Uterus (tissue), 2 donors: ENCODE measurements at regions not wholly inside any gene's neighbourhood (a gene's known extent, or its start where the extent isn't known, plus 50 kb on each side); places are given as distances from the start of the nearest gene placed in this dataset.

Experiments used
- POLR2A ChIP-seq, 2 donors: fragments of 450-650 bp; IDR thresholded peaks; one replicate each; pipeline ENCODE4 v1.6.1; 2016; ENCODE audit warnings: antibody characterized with exemption in 2 of 2, mild to moderate bottlenecking in 1 of 2, moderate library complexity in 1 of 2
- TF ChIP-seq, protein P1 (sequence below), 4 experiments: fragments of 200-600 bp in 2 of 4; fragments of 450-650 bp in 2 of 4; sonication (generic) in 2 of 4; IDR thresholded peaks; one replicate each; pipeline ENCODE4 v1.5.1; 2016 to 2019; ENCODE audit warnings: antibody characterized with exemption in 4 of 4, mild to moderate bottlenecking in 2 of 4, moderate library complexity in 1 of 4

DNA sequence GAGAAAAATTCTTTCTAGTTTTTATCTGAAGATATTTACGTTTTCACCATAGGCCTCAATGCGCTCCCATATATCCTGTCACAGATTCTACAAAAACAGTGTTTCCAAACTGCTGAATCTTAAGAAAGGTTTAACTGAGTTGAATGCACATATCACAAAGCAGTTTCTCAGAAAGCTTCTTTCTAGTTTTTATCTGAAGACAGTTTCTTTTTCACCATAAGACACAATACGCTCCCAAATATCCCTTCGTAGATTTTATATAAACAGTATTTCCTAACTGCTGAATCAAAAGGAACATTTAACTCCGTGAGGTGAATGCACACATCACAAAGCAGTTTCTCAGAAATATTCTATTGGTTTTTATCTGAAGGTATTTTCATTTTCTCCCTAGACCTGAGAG is 385.5 kb downstream of the ALG10 start:
- TF ChIP-seq POLR2A (IDR thresholded peaks at IDR 0.05): no peak
- TF ChIP-seq, protein P1, sequence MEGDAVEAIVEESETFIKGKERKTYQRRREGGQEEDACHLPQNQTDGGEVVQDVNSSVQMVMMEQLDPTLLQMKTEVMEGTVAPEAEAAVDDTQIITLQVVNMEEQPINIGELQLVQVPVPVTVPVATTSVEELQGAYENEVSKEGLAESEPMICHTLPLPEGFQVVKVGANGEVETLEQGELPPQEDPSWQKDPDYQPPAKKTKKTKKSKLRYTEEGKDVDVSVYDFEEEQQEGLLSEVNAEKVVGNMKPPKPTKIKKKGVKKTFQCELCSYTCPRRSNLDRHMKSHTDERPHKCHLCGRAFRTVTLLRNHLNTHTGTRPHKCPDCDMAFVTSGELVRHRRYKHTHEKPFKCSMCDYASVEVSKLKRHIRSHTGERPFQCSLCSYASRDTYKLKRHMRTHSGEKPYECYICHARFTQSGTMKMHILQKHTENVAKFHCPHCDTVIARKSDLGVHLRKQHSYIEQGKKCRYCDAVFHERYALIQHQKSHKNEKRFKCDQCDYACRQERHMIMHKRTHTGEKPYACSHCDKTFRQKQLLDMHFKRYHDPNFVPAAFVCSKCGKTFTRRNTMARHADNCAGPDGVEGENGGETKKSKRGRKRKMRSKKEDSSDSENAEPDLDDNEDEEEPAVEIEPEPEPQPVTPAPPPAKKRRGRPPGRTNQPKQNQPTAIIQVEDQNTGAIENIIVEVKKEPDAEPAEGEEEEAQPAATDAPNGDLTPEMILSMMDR (IDR thresholded peaks at IDR 0.05): no peak
